NOMO-1 treated with dmso at 0.1 percent for 144 hours (cell line): ENCODE measurements at regions not wholly inside any gene's neighbourhood (a gene's known extent, or its start where the extent isn't known, plus 50 kb on each side); places are given as distances from the start of the nearest gene placed in this dataset.
"Not testable (repeated sequence)": the region's sequence is repeated elsewhere in the genome, so short reads cannot be mapped to it uniquely, and the experiment has no call there.

ENCODE experiments used
- DNase-seq: peaks from one replicate; lab custom pipeline; 2025; ENCODE audit not compliant: unreplicated experiment; lab: John Stamatoyannopoulos, UW

DNA sequence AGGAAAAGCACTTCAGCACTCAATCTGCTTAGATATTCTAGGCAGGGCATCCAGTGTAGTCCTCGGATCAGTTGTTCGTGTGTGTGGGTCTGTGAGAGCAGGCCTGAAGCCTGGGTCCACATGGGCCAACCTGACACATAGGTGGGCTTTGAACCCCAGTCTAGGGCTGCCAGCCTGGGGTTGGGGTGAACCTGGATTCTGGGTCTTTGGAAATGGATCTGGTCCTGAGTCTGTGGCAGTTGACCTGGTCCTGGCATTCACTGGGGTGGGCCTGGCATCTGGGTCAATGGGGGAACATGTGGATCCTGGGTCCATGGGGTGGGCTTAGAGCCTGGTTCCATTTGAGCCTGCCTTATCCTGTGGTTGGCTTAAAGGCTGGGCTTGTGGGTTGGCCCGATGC is 492.6 kb upstream of the MAN1A1 start:
- DNase-seq = no peak

DNA sequence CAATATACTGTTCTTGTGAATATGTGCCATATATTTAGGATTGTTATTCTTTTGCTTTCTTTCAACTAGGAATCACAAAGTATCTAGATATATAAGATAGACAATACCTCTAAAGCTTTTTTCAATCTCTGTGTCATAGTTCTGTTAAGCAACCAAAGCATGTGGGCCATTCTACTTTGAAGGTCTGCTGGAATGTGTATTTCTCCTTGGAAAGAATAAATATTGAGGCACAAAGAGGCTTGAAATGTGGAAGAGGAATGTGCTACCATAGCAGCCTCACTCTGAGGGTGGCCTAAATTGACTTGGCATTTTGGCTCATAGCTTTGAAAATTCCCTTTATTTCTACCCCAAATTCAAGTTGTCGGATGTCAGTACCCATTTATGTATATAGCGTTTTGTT is 488.5 kb upstream of the MAN1A1 start:
- no peak for DNase-seq

DNA sequence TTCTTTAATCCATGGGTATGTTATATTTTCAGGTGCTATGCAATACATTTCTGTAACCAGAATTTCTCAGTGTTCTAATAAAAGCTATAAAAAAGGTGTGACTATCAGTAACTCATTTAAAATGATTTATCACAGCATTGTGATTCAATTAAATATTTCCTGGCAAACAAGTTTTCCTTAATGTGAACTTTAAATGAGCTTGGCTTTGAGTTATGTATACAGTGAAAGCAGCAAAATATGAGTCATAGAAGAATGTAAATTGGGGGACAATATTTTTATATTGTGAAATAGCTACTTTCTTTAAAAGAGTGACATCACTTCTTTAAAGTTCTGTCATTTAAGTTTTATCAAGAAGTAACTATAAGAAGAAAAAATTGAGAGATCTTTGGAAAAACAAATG is 484.9 kb upstream of the MAN1A1 start:
- DNase-seq = no peak

DNA sequence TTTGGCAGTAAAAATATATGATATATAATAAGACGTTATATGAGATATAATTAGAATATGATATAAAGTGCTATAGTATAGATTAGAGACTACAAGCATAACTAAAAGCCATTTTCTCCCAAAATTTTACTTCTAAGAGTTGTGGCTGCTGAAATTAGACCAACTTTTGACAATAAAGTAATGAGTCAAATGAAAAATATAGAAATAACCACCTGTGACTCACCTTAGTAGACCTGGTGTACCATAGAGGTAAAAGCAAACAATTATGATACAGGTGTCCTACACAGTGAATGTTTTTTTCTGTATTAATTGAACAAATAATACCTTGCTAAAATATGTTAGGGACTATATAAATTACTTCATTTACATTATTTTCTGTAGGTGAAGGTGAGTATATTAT is 482.9 kb upstream of the MAN1A1 start:
- DNase-seq = no peak

GRCh38 chr6:119830494-119831295 is 481.1 kb upstream of the MAN1A1 start:
- DNase-seq = no peak

GRCh38 chr6:119830069-119830468 is 480.5 kb upstream of the MAN1A1 start:
- no peak for DNase-seq

- DNase-seq = not testable (repeated sequence)
Measured at GRCh38 chr6:119829499-119829898, 479.9 kb upstream of the MAN1A1 start.

DNA sequence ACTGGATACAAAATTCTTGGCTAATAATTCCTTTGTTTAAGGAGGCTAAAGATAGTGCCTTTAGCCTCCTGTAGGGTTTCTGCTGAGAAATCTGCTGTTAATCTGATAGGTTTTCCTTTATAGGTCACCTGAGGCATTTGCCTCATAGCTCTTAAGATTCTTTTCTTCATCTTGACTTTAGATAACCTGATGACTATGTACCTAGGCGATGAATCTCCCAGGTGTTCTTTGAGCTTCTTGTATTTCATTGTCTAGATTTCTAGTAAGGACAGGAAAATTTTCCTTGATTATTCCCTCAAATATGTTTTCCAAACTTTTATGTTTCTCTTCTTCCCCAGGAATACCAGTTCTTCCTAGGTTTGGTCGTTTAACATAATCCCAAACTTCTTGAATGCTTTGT is 479.4 kb upstream of the MAN1A1 start:
- no peak for DNase-seq

DNA sequence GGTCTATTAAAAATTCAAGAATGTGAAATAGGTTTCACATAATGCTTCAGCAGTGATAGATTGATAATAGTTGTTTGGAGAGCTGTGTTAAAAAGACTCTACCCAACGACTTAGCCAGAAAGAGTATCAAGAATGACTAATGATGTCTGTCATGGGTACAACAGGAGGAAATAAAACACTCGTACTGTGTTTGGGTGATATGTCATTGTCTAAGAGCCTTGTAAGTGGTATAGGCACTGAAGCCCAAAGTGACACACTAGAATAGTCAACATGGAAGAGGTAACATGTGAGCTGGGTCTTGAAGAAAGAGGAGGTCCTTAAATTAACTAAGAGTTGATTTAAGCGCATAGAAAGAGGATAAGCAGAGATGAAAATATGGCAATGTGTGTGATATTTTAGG is 471.8 kb upstream of the MAN1A1 start:
- DNase-seq = no peak

DNA sequence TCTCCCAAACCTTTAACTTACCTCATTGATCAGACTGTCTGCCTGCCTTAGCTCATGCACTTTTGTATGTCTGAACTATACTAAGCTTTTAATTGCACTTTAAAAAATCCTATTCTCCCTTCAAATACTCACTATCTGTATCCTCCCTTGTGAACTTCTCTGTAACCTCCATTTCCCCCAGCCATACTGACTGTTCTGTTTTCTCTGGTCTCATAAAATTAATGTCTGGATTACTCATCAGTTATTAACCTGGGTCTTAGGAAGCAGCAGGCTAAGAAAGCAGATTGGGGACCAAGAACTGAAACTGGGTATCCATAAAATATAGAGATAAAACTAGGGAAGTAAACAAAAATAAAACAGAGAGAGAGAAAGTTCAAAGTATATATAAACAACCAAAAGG is 469.3 kb upstream of the MAN1A1 start:
- DNase-seq = no peak

GRCh38 chr6:119814609-119815400 is 465.2 kb upstream of the MAN1A1 start:
- no peak for DNase-seq

GRCh38 chr6:119802464-119802863 is 452.9 kb upstream of the MAN1A1 start:
- DNase-seq = no peak

GRCh38 chr6:119801056-119801455 is 451.5 kb upstream of the MAN1A1 start:
- DNase-seq = no peak

GRCh38 chr6:119800526-119800925 is 451.0 kb upstream of the MAN1A1 start:
- no peak for DNase-seq

DNA sequence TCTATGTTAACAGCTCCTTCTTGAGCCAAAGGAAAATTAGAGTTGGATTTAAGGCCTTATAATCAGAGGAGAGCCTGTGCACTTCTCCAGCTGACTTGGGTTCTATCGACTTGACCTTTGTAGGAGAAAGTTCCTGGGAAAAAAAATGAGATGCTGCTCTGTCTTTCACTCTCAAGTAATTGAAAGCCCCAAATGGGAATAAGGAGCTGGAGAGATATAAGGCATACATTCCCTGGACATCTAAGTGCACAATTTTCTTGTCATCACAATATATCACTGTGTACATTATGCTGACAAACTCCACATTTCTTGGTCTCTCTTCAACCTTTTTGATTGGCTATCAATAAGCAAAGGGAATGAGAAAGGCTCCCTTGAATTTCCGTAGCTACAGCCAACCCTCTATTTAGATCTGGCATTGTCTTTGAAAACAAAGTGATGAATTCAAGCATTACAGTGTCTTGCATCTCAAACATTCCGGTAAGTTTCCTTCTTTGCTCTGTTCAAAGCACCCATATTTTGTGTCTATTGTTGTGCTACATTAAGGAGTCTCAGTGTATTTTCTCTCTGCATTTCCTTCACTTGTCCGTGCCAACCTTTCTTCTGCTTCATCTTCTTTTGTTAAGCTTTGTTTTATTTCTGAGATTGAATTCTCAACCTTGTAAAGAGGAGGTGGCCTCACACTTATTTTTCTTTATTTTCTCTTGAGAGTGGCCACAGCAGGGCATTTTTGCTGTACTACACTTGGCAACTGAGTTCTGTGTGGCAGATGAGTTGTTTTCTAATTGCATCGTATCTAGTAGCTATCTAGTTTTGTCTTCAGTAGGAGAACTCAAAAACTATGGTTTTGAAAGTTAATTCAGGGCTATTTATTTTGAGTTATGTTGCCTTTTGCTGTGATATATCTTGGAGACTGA is 450.3 kb upstream of the MAN1A1 start:
- DNase-seq = no peak

GRCh38 chr6:119791736-119792135 is 442.2 kb upstream of the MAN1A1 start:
- no peak for DNase-seq

DNA sequence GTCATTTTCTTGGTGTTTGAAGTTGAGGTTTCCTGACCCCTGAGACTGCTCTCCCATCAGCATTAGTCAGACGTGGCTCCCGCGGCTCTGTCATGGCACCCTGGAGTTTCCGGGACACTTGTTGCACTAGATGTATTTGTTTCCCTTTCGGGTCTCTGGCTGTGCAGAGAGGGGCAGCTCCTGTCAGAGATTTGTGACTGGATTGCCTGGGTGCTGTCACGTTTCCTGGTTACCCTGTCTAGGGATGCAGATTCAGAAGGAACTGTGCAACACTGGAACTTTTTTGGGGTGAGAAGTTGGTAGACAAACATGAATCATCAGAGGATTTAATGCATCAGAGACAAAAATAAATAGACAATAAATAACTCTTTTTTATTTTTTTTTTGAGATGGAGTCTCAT is 431.8 kb upstream of the MAN1A1 start:
- no peak for DNase-seq

GRCh38 chr6:119768201-119768600 is 418.6 kb upstream of the MAN1A1 start:
- DNase-seq = peak; percentile 32

DNA sequence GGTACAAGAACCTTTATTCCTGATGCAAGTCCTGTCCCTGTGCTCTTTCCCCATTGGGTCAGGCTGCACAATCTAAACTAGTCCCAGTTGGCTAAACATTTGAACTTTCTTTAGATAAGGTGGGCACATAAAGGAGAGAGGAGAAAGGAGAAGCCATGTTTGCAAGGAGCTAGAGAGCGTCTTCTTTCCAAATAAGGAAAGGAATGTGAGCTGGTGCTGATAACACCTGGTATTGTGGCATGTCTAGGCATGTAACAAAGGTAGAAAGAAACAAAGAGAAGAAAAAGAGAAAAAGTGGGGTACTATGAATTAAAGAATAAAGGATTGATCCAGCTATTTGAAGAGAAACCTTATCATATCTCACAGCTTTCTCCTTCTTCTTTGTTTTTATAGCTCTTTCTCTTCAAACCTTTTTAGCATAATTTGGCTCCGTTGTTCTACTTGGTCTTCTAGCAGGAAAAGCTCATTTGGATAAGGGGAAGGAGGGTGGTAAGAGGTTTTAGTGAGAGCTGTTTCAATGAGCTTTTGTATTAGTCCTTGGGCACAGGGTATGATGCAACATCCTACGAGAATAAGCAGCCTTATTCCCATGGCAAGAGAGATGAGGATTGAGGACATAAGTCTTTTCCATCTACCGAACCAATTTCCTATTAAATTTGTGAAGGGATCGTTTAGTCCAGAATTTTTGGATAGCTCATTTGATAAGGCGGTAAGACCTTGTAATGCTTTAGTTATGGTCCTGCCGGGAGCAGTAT is 415.5 kb upstream of the MAN1A1 start:
- DNase-seq = no peak

- DNase-seq = no peak
Measured at GRCh38 chr6:119760046-119760445, 410.5 kb upstream of the MAN1A1 start.

- DNase-seq = no peak
Measured at GRCh38 chr6:119758385-119758784, 408.8 kb upstream of the MAN1A1 start.
